H9 (cell line): ENCODE measurements at regions not wholly inside any gene's neighbourhood (a gene's known extent, or its start where the extent isn't known, plus 50 kb on each side); places are given as distances from the start of the nearest gene placed in this dataset.

Experiments used
- DNase-seq: peaks from one replicate; pipeline ENCODE4 v3.0.0-alpha.2; 2017
- H2AFZ ChIP-seq: one replicate; pipeline ENCODE4 v1.6.1; 2013; ENCODE audit warnings: mild to moderate bottlenecking, low read length, control low read depth, moderate library complexity
- H2AK5ac ChIP-seq: 2 replicates; pipeline ENCODE4 v1.6.1; 2013; ENCODE audit warnings: low read length, control low read depth, mixed read lengths; ENCODE audit not compliant: insufficient read length
- H2BK120ac ChIP-seq: one replicate; pipeline ENCODE4 v1.6.1; 2013; ENCODE audit warnings: low read depth, mild to moderate bottlenecking, low read length, control low read depth, inconsistent platforms; ENCODE audit not compliant: poor library complexity, severe bottlenecking
- H2BK12ac ChIP-seq: 2 replicates; pipeline ENCODE4 v1.6.1; 2013; ENCODE audit warnings: low read length, control low read depth, mixed read lengths, low read depth; ENCODE audit not compliant: insufficient read length
- H2BK15ac ChIP-seq: 2 replicates; pipeline ENCODE4 v1.6.1; 2013; ENCODE audit warnings: low read depth, low read length, control low read depth
- H2BK20ac ChIP-seq: one replicate; pipeline ENCODE4 v1.6.1; 2013; ENCODE audit warnings: low read depth, mild to moderate bottlenecking, low read length, control low read depth, inconsistent platforms; ENCODE audit not compliant: poor library complexity, severe bottlenecking
- H2BK5ac ChIP-seq: 2 replicates; pipeline ENCODE4 v1.6.1; 2013; ENCODE audit warnings: low read length, control low read depth, mixed read lengths; ENCODE audit not compliant: insufficient read length
- H3K14ac ChIP-seq: 2 replicates; pipeline ENCODE4 v1.6.1; 2013; ENCODE audit warnings: low read length, control low read depth; ENCODE audit not compliant: insufficient read depth
- H3K18ac ChIP-seq: 2 replicates; pipeline ENCODE4 v1.6.1; 2013; ENCODE audit warnings: low read depth, mild to moderate bottlenecking, mixed read lengths, low read length, control low read depth; ENCODE audit not compliant: insufficient read length
- H3K23ac ChIP-seq: 2 replicates; pipeline ENCODE4 v1.6.1; 2013; ENCODE audit warnings: low read length, control low read depth, mixed read lengths, low read depth; ENCODE audit not compliant: insufficient read length
- H3K23me2 ChIP-seq: 2 replicates; pipeline ENCODE4 v1.6.1; 2013; ENCODE audit warnings: low read depth, mild to moderate bottlenecking, mixed read lengths, low read length, control low read depth; ENCODE audit not compliant: insufficient read length, poor library complexity, severe bottlenecking
- H3K27ac ChIP-seq: 2 replicates; pipeline ENCODE4 v1.5.1; 2013; ENCODE audit warnings: low read length, control low read depth, mixed read lengths, low read depth; ENCODE audit not compliant: insufficient read length
- H3K27me3 ChIP-seq: 2 replicates; pipeline ENCODE4 v1.6.1; 2013; ENCODE audit warnings: low read length, control low read depth, inconsistent platforms; ENCODE audit not compliant: insufficient read depth
- H3K4ac ChIP-seq: 2 replicates; pipeline ENCODE4 v1.6.1; 2013; ENCODE audit warnings: low read depth, mild to moderate bottlenecking, control low read depth, inconsistent platforms, low read length, moderate library complexity
- H3K4me1 ChIP-seq: 2 replicates; pipeline ENCODE4 v1.6.1; 2013; ENCODE audit warnings: low read length, control low read depth, inconsistent platforms; ENCODE audit not compliant: insufficient read depth
- H3K4me2 ChIP-seq: 2 replicates; pipeline ENCODE4 v1.6.1; 2013; ENCODE audit warnings: low read length, control low read depth, mixed read lengths; ENCODE audit not compliant: insufficient read length, insufficient read depth
- H3K56ac ChIP-seq: 2 replicates; pipeline ENCODE4 v1.6.1; 2013; ENCODE audit warnings: low read depth, mild to moderate bottlenecking, mixed read lengths, low read length, control low read depth; ENCODE audit not compliant: insufficient read length
- H3K79me1 ChIP-seq: 2 replicates; pipeline ENCODE4 v1.6.1; 2013; ENCODE audit warnings: low read depth, mild to moderate bottlenecking, moderate library complexity, low read length, control low read depth, inconsistent platforms; ENCODE audit not compliant: insufficient read depth, poor library complexity, severe bottlenecking
- H3K79me2 ChIP-seq: 2 replicates; pipeline ENCODE4 v1.6.1; 2013; ENCODE audit warnings: low read length, control low read depth, inconsistent platforms; ENCODE audit not compliant: insufficient read depth
- H3K9ac ChIP-seq: 2 replicates; pipeline ENCODE4 v1.6.1; 2013; ENCODE audit warnings: low read length, control low read depth, mixed read lengths; ENCODE audit not compliant: insufficient read length; ENCODE audit errors: extremely low read depth
- H3K9me3 ChIP-seq: one replicate; pipeline ENCODE4 v1.6.1; 2013; ENCODE audit warnings: low read depth, low read length, inconsistent platforms; ENCODE audit not compliant: control insufficient read depth
- H3T11ph ChIP-seq: one replicate; pipeline ENCODE4 v1.6.1; 2013; ENCODE audit warnings: mild to moderate bottlenecking, low read length, control low read depth, inconsistent platforms
- H4K20me1 ChIP-seq: one replicate; pipeline ENCODE4 v1.6.1; 2013; ENCODE audit not compliant: control insufficient read depth, insufficient read length, insufficient read depth
- H4K5ac ChIP-seq: 2 replicates; pipeline ENCODE4 v1.6.1; 2013; ENCODE audit warnings: low read depth, mild to moderate bottlenecking, mixed read lengths, low read length, control low read depth; ENCODE audit not compliant: insufficient read length
- H4K8ac ChIP-seq: replicated peaks from 2 replicates; pipeline ENCODE4 v1.6.1; 2013; ENCODE audit warnings: low read length, control low read depth, mixed read lengths, low read depth; ENCODE audit not compliant: insufficient read length
- H4K91ac ChIP-seq: 2 replicates; pipeline ENCODE4 v1.6.1; 2013; ENCODE audit warnings: low read depth, mild to moderate bottlenecking, moderate library complexity, mixed read lengths, low read length, control low read depth; ENCODE audit not compliant: insufficient read length
- H3K27ac Mint-ChIP-seq, 3 experiments: 2 replicates in 2 of 3; 3 replicates in 1 of 3; pipeline ENCODE4 v1.8.0; 2020 to 2021; ENCODE audit warnings: mixed read lengths in 3 of 3, mild to moderate bottlenecking in 1 of 3, moderate library complexity in 1 of 3
- H3K27me3 Mint-ChIP-seq: 2 replicates; pipeline ENCODE4 v1.8.0; 2021; ENCODE audit warnings: low read depth, mild to moderate bottlenecking, moderate library complexity, mixed read lengths
- H3K36me3 Mint-ChIP-seq, 3 experiments: 2 replicates in 2 of 3; 3 replicates in 1 of 3; pipeline ENCODE4 v1.8.0; 2020 to 2021; ENCODE audit warnings: low read depth in 3 of 3, mixed read lengths in 3 of 3; ENCODE audit not compliant: insufficient read depth in 1 of 3
- H3K4me1 Mint-ChIP-seq, 2 experiments: 2 replicates each; pipeline ENCODE4 v1.8.0; 2020; ENCODE audit warnings: mixed read lengths in 2 of 2
- H3K4me3 Mint-ChIP-seq, 2 experiments: 2 replicates in 1 of 2; 3 replicates in 1 of 2; pipeline ENCODE4 v1.8.0; 2020 to 2021; ENCODE audit warnings: mild to moderate bottlenecking in 2 of 2, mixed read lengths in 2 of 2, moderate library complexity in 1 of 2
- H3K9me3 Mint-ChIP-seq, 2 experiments: 2 replicates in 1 of 2; 3 replicates in 1 of 2; pipeline ENCODE4 v1.8.0; 2020; ENCODE audit warnings: mild to moderate bottlenecking in 2 of 2, mixed read lengths in 2 of 2, moderate library complexity in 1 of 2
- WGBS: extraction: QIAGEN DNeasy Blood & Tissue Kit; methylation state at CpG from one replicate; pipeline ENCODE4 v1.1.7; 2013; ENCODE audit warnings: missing lambda C conversion rate, low lambda C conversion rate, mixed read lengths; ENCODE audit not compliant: insufficient read length; ENCODE audit errors: extremely low coverage; 5-methylcytosine and 5-hydroxymethylcytosine counted together
- TF ChIP-seq, protein P1 (sequence below): fragments of 200-600 bp; sonication (generic); conservative IDR thresholded peaks from 3 replicates; pipeline ENCODE4 v1.8.0; 2021; ENCODE audit warnings: antibody characterized with exemption, mild to moderate bottlenecking

DNA sequence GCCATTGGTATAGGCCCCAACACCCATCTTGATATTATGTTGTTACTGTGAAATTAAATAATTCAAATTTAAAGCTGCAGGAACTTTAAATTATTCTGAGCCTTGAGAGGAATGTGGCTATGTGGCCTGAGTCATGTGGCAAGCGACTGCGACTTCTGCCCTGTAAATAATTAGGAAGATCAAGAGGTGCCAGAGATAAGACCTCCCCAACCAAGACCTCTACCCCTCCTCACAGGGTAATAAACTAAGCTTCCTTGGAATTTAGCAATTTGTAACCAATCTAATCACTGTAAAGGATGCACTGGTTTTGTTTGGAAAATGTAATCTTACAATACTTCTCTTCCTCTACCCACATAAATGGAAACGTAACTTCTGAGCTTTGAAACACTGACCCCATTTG is 501.9 kb downstream of the RAPGEF2 start:
- no peak for DNase-seq
- no peak overlapping the region for H4K8ac ChIP-seq
- H3K9me3 ChIP-seq, result peaks cover 10% of the 10 kb centered on the region
- no peak overlapping the region for H4K5ac ChIP-seq
- H4K91ac ChIP-seq, result no peak overlapping the region
- no peak overlapping the region for H3T11ph ChIP-seq
- Mint-ChIP-seq H3K27ac (no peak overlapping the region), H3K4me1 (peaks cover 9 to 11% of the 10 kb centered on the region in 2 experiments), H3K9me3 (peaks cover 17 to 22% of the 10 kb centered on the region in 2 experiments), H3K27me3 (no peaks in the 10 kb centered on the region), H3K4me3 (no peak overlapping the region), H3K36me3 (peaks cover 12 to 20% (median 17%) of the 10 kb centered on the region in 3 experiments; a peak in 6 of 7 replicates)
- no peaks in the 10 kb centered on the region; the same call in 1 of the 2 replicates for H3K4me1 ChIP-seq
- no peak overlapping the region for H3K18ac ChIP-seq
- no peaks in the 10 kb centered on the region for H3K27me3 ChIP-seq
- H2BK20ac ChIP-seq, result no peak overlapping the region
- TF ChIP-seq, protein P1, sequence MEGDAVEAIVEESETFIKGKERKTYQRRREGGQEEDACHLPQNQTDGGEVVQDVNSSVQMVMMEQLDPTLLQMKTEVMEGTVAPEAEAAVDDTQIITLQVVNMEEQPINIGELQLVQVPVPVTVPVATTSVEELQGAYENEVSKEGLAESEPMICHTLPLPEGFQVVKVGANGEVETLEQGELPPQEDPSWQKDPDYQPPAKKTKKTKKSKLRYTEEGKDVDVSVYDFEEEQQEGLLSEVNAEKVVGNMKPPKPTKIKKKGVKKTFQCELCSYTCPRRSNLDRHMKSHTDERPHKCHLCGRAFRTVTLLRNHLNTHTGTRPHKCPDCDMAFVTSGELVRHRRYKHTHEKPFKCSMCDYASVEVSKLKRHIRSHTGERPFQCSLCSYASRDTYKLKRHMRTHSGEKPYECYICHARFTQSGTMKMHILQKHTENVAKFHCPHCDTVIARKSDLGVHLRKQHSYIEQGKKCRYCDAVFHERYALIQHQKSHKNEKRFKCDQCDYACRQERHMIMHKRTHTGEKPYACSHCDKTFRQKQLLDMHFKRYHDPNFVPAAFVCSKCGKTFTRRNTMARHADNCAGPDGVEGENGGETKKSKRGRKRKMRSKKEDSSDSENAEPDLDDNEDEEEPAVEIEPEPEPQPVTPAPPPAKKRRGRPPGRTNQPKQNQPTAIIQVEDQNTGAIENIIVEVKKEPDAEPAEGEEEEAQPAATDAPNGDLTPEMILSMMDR, result no peak
- no CpG with 5 or more reads among the region's 3 CpGs for WGBS
- no peaks in the 10 kb centered on the region for H3K79me2 ChIP-seq
- no peak overlapping the region for H3K23ac ChIP-seq
- H3K79me1 ChIP-seq, result no peaks in the 10 kb centered on the region
- no peak overlapping the region for H3K9ac ChIP-seq
- no peaks in the 10 kb centered on the region for H3K23me2 ChIP-seq
- no peak overlapping the region for H3K56ac ChIP-seq
- H2BK12ac ChIP-seq, result no peak overlapping the region
- no peak overlapping the region for H3K14ac ChIP-seq
- no peaks in the 10 kb centered on the region for H4K20me1 ChIP-seq
- H2BK120ac ChIP-seq, result no peak overlapping the region
- H3K4me2 ChIP-seq, result no peak overlapping the region
- no peak overlapping the region for H3K4ac ChIP-seq
- H2BK5ac ChIP-seq, result no peak overlapping the region
- H2AFZ ChIP-seq, result no peak overlapping the region
- H2AK5ac ChIP-seq, result no peak overlapping the region
- H2BK15ac ChIP-seq, result no peak overlapping the region
- H3K27ac ChIP-seq, result no peak overlapping the region
